Left renal cortex interstitium (tissue), 4 donors: ENCODE measurements at regions not wholly inside any gene's neighbourhood (a gene's known extent, or its start where the extent isn't known, plus 50 kb on each side); places are given as distances from the start of the nearest gene placed in this dataset.
"Not testable (repeated sequence)": the region's sequence is repeated elsewhere in the genome, so short reads cannot be mapped to it uniquely, and the experiment has no call there.

Experiments
- DNase-seq, 4 donors: peaks; one replicate each; pipeline ENCODE4 v3.0.0-alpha.2; 2013; ENCODE audit warnings: low read depth in 4 of 4, low spot score in 2 of 4, missing footprints in 1 of 4

DNA sequence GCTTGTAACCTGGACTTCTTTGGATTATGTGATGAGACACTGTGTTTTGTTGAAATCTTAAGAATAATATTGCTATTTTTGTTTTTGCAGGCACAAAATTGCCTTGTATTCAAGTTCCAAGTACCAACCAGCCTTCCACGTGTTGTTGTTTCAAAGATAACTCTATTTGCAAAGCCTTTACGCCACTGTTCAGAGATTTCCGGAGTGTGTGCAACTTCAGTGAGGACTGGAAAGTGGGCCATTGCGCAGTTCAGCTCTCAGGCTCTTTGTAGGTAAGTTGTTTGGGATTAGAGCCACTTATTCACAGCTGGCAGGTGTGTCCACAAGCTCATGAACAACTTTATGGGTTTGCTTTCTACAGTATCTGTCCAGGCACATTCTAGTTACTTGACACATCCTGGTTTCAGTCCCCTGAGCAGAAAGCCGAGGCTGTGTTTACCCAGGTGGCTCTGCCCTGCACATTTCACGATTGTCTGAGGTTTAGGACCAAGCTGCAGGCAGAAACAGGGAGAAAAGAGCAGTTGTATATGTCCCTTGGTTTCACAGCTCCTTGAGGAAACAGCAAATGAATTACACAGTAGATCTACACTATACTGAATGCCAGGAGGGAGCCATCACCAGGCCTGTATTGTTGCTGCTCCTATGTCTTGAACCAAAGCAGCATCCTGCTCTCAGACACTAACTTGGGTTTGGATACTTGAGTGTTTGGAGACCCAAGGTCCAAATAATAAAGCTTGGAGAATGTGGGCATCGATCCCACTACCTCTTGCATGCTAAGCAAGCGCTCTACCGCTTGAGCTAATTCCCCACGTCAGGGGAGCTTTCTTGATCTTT lies 136.1 kb upstream of the ZNF322 start:
- DNase-seq: not testable (repeated sequence)

DNA sequence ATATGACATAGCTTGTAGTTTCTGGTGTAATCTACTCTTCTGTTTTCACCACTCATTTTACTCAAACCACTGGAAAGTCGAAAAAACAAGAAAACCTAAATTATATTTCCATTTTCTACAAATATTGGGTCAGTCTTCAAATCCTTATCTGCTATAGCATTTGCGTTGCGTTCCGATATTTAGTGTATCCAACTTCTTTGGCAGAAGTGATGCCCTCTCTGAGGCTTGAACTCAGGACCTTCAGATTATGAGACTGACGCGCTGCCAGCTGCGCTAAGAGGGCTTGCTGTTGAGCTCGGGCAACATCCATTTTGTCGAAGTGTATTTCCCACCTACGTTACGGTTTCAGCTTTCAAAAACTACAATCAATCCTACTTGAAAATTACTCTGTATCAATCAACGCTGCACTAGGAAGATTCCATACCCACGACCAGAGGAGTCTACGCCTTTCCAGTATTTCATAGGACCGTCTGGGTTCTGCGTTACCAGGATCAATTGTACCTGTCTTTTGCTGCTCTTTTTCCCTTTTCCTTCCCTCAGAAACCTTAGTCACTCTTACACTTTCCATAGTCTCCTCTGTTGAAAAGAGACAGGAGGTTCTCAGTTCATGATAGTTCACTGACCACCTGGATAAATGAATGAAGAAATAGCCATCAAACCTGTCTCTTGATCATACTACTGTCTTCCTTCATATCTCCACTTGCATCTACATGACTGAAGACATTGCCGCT lies 140.5 kb upstream of the ZNF322 start:
- not testable (repeated sequence) for DNase-seq

DNA sequence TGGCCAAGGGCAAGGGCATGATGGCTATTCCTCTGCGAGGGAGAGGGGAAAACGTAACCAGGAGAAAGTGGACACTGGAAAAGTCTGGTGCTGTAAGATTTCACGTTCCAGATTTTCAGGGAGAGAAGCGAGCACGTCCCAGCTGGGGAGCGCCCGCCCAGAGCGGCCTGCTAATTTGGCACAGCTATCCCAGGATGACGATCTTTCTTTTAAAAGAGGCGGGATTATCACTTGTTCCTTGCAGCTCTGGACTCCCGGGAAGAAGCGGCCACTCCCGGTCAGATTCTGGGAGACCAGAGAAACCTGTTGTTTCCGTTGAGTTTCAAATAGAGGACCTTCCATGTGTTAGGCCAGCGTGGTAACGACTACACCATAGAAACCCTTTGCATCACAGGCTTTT lies 144.2 kb upstream of the ZNF322 start:
- DNase-seq: not testable (repeated sequence)

DNA sequence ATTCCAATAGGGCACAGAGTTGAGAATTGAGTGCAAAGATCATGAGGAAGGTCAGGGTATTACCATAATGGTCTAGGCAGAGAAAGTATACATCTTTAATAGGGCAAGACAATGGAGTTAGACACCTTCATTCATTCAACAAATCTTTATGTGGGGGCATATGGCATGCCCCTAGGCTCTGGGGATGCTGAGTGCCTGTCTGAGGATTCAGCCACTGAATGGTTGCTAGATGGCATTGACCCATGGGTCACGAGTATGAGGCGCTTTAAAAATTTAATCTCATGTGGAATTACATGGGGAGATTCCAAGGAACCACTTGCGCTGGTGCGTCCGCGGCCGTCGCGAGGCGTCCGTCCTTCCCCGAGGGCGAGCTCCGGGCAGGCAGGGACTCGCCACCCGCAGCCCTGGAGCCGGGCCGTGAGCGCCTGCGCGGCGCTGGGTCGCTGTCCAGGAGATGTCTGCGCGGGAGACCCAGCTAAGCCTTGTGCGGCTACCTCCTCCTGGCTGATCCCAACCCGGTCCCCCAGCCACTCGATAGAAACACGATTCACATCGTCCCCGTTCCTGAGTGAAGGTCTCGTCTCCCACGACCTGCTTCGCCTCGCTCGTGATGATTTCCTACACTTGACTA lies 152.1 kb upstream of the ZNF322 start:
- not testable (repeated sequence) for DNase-seq

DNA sequence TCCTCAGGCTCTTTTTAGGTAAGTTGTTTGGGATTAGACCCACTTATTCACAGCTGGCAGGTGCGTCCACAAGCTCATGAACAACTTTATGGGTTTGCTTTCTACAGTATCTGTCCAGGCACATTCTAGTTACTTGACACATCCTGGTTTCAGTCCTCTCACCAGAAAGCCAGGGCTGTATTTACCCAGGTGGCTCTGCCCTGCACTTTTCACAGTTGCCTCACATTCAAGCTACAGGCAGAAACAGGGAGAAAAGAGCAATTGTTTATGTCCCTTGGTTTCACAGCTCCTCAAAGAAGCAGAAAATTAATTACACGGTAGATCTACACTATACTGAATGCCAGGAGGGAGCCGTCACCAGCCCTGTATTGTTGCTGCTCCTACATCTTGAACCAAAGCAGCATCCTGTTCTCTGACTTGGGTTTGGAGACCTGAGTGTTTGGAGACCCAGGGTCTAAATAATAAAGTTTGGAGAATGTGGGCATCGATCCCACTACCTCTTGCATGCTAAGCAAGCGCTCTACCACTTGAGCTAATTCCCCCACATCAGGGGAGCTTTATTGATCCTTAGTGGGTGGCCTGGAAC lies 159.2 kb upstream of the ZNF322 start:
- DNase-seq: not testable (repeated sequence)

DNA sequence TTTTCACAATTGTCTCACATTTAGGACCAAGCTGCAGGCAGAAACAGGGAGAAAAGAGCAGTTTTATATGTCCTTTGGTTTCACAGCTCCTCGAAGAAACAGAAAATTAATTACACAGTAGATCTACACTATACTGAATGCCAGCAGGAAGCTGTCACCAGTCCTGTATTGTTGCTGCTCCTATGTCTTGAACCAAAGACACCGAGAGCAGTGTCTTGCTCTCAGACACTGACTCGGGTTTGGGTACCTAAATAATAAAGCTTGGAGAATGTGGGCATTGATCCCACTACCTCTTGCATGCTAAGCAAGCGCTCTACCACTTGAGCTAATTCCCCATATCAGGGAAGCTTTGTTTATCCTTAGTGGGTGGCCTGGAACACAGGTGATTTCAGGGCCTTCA lies 168.4 kb upstream of the ZNF322 start:
- not testable (repeated sequence) for DNase-seq

DNA sequence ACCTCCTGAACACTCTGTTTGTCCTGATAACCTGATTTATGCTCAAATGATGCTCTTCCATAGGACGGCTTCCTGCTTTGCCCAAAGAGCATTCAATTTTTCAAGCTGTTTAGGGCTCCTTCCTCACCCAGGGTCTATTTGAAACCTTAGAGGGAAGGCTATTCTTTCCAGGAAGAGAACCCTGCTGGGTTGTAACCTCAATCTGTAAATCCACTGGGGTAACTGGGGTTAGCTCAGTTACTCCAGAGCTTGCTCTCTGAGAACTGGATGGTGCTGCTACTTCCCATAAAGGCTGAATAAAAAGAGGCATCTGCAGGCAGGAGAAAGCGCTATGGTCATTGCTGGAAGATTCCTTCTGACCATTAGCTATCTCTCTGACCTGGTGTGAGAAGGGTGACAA lies 169.9 kb upstream of the ZNF322 start:
- DNase-seq: not testable (repeated sequence)

DNA sequence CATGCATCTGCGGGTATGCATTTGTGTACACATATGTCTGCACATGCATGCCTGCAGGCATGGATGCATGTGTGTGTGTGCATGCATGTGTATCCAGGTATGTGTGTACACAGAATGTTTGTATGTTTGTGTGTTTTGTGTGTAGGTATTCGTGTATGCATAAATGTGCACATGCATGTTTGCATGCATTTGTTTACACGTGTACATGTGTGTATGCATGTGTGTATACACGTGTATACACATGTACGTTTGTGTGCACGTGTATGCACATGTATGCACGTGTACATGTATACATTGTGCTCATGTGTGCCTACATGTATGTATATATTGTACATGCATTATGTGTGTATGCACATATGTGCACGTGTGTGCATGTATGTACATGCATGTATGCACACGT lies 171.4 kb upstream of the ZNF322 start:
- DNase-seq: not testable (repeated sequence)

DNA sequence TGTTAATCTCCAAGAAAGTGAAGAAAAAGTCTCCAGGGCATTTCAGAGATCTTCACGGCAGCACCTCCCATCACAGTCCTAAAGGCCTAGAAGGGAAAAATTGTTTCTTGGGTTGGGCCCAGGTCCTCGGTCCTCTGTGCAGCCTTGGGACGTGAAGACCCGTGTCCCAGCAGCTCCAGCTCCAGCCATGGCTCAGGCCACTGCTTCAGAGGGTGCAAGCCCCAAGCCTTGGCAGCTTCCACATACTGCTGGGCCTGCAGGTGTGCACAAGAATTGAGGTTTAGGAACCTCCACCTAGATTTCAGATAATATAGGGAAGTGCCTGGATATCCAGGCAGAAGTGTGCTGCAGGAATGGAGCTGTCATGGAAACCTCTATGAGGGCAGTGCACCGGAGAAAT lies 176.2 kb upstream of the ZNF322 start:
- not testable (repeated sequence) for DNase-seq

DNA sequence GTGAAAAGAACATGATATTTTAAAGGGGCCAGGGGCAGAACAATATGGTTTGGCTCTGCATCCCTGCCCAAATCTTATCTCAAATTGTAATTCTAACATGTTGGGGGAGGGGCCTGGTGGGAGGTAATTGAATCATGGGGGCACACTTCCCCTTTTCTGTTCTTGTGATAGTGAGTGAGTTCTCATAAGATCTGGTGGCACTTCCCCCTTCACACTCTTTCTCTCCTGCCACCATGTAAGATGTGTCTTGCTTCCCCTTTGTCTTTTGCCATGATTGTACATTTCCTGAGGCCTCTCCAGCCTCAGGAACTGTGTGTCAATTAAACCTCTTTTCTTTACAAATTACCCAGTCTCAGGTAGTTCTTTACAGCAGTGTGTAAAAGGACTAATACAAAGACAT lies 177.1 kb upstream of the ZNF322 start:
- DNase-seq: not testable (repeated sequence)

DNA sequence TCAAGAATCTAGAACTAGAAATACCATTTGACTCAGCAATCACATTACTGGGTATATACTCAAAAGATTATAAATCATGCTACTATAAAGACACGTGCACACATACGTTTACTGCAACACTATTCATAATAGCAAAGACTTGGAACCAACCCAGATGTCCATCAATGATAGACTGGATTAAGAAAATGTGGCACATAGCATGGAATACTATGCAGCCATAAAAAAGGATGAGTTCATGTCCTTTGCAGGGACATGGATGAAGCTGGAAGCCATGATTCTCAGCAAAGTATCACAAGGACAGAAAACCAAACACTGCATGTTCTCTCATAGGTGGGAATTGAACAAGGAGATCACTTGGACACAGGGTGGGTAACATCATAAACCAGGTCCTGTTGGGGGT lies 185.3 kb upstream of the ZNF322 start:
- not testable (repeated sequence) for DNase-seq

DNA sequence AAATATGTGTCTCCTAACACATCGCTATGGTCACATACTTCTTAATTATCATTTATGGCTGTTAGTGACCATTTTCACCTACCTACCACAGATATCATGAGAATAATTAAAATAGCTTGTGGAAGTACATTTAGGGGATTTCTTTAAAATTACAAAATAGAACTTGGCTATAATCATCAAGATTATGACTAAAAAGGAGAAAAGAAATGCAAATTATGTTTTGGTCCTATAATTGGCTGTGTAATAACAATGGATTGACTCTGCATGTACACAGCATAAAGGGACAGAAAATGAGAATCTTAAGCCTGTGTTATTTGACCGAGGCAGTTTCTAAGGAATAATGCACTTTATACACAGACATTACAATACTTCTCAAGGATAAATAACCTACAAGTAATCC lies 197.7 kb upstream of the ZNF322 start:
- DNase-seq: not testable (repeated sequence)

DNA sequence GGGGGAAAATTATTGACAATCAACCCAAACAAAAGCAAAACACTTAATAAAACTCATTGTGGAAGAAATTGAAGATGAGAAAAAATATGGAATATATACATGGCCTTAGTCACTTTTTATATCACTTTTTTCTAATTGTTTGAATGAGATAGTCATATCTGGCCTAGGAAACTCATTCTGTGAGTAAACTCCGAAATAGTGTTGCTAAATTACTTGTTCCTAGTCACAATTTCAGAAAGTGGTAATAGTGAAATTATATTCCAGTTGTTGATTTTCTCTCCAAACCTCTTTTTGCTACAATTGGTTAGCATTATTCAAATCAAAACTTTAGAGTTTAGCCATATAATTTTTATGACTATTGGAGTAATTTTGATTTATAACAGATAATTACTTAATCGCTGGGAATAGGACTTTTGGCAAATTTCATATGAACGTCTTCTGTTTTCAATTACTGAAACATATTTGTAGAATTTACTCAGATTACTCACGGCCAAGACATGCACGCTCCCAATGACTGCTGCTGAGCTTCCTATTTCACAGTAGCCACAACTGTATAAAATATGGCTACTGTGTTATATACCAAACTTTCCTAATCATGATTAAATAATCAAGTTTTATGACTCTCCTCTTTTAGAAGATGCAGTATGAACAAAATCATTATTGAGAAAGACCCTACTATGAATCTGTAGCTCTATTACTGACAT lies 199.7 kb upstream of the ZNF322 start:
- not testable (repeated sequence) for DNase-seq

DNA sequence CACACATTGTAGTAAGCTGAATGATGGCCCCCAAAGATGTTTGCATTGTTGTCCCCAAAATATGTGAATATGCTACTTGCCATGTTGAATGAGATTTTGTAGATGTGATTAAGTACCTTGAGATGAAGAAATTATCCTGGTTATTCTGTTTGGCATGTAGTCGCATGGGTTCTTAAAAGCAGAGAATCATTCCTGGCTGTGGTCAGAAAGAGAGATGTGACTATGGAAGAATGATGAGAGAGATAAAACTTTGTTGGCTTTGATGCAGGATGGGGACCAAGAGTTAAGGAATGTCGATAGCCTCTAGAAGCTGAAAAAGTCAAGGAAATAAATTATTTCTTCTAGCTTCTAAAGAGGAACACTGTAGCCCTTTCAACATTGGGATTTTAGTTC lies 200.2 kb upstream of the ZNF322 start:
- not testable (repeated sequence) for DNase-seq

DNA sequence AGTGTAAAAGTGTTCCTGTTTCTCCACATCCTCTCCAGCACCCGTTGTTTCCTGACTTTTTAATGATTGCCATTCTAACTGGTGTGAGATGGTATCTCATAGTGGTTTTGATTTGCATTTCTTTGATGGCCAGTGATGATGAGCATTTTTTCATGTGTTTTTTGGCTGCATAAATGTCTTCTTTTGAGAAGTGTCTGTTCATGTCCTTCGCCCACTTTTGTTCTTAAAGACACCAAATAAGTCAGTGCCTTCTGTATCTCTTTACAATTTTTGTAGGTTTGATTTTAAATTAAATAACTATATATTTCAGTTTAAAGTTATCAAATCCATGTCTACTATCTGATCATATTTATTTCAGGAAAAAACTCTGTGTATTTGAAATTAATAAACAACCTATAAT lies 202.4 kb upstream of the ZNF322 start:
- not testable (repeated sequence) for DNase-seq

DNA sequence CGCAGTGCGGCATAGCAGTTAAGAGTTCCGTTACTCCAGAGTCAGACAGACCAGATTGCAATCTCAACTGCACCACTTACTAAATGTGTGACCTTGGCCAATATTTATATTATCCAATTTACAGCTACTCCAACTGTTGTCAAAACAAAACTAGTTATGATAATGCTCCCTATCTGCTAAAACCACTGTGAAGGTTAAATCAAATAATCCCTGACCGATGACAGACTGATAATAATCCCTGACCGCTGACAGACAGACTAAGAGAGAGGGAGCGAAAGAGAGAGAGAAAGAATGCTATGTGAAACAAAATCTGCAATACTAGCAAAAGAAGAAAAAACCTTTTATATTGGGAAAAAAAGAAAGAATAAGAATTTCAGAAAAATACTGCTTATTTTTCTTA lies 204.1 kb upstream of the ZNF322 start:
- not testable (repeated sequence) for DNase-seq

DNA sequence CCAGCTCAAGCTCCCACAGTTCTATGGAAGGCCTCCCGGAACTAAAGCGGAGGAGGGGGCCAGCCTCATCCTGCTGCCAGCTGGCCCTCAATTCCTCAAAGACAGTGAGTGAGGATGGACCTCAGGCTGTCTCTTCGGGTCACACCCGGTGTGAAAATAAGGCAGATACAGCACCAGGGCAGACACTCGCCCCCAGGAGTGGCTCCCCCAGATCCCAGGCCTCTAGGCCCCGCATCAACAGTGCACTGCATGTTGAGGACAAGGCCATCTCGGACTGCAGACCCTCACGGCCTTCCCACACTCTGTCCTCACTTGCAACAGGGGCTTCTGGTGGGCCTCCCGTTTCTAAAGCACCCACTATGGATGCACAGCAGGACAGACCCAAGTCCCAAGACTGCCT lies 239.2 kb upstream of the ZNF322 start:
- DNase-seq: not testable (repeated sequence)

DNA sequence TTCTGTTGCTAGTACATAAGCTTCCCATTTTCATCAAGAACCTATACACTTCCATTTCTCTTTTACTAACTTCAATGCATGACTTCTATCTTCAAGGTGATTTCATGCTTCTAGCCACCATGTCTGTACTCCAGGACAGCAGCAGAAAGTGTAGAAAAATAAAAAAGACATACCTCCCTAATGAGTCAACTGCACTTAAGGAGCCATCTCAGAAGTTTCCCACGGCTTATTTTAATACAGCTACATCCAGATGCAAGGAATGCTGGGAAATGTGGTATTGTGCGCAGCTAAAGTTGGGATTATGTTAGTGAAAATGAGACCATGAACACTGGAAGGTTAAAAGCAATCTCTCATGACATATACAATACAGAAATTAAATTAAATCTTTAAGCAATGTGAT lies 264.7 kb upstream of the ZNF322 start:
- DNase-seq: not testable (repeated sequence)

DNA sequence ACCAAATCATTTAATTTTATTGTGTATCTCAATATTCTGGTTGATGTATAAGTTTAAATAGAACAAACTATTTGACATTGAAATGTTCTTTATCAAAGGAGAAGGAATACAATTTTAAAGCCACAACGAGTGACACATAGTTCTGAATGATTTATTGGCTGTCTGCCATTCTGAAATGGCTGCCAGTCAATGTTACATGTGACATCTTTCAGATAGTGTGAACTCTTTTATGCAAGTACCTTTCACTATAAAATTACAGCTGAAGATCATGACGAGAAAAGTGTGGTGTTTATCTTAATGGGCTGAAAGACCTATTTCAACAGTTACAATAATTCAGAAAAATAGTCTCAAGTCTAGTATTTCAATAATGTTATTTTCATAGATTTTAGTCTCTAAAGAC lies 268.6 kb upstream of the ZNF322 start:
- not testable (repeated sequence) for DNase-seq

DNA sequence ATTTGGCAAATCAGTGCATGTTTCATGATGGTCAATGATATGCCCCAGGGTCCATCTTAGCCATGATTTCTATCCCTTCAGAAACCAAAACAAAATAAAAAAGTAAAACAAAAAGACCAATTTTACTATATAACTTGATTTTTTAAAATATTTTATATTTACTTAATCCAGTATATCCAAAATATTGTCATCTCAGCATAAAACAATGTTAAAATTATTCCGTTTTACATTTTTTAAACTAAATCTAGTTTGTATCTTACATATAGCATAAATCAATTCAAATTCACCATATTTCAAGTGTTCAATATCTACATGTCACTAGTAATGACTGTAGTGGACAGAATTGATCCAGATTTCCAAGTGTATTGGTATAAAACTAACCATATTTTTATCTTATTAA lies 277.7 kb upstream of the ZNF322 start:
- DNase-seq: not testable (repeated sequence)
